MM.1S (cell line): ENCODE measurements at regions not wholly inside any gene's neighbourhood (a gene's known extent, or its start where the extent isn't known, plus 50 kb on each side); places are given as distances from the start of the nearest gene placed in this dataset.

ENCODE experiments used
- CTCF ChIP-seq: fragments of 300-600 bp; sonication (generic); IDR thresholded peaks from 2 replicates; pipeline ENCODE4 v1.5.1; 2016; ENCODE audit warnings: antibody characterized with exemption, low read length, mixed read lengths
- EZH2 ChIP-seq: fragments of 300-600 bp; sonication (generic); optimal IDR thresholded peaks from 2 replicates; pipeline ENCODE3; 2017; ENCODE audit warnings: low read depth, mild to moderate bottlenecking, antibody characterized with exemption, low read length, mixed read lengths
- EZH2phosphoT487 ChIP-seq: fragments of 300-600 bp; sonication (generic); IDR thresholded peaks from 2 replicates; pipeline ENCODE4 v1.6.1; 2018; ENCODE audit warnings: antibody characterized with exemption, low read length

GRCh38 chr2:33730804-33731203, 131.7 kb upstream of the FAM98A start:
- TF ChIP-seq CTCF = no peak
- no peak for TF ChIP-seq EZH2phosphoT487
- no peak for TF ChIP-seq EZH2
